H1 (cell line): ENCODE measurements at regions not wholly inside any gene's neighbourhood (a gene's known extent, or its start where the extent isn't known, plus 50 kb on each side); places are given as distances from the start of the nearest gene placed in this dataset.
A peak's percentile ranks its signal among the peaks of the same experiment; 100 is the strongest.

Source experiments
- CTCF ChIA-PET: fragments of 300-600 bp; sonication (Branson Sonifier 250); formaldehyde crosslinking; loops from one replicate; lab custom pipeline; 2021; ENCODE audit not compliant: partially characterized antibody; lab: Charles Lee
- POLR2A ChIA-PET: fragments of 300-600 bp; sonication (Branson Sonifier 250); formaldehyde crosslinking; loops from one replicate; lab custom pipeline; 2021; ENCODE audit warnings: inconsistent platforms; ENCODE audit not compliant: partially characterized antibody; lab: Charles Lee
- DNase-seq, 2 experiments: peaks; one replicate each; pipeline versions ENCODE4 v3.0.0 to v3.0.0-alpha.2; 2010 to 2022; ENCODE audit warnings: low spot score in 2 of 2, low read depth in 1 of 2, mixed read lengths in 1 of 2
- FAIRE-seq: peaks from 2 replicates; lab custom pipeline; 2011; peaks lifted over from hg19 to GRCh38; lab: Jason Lieb, UNC
- H2AFZ ChIP-seq: 2 replicates; pipeline ENCODE4 v1.8.1; 2012; ENCODE audit warnings: low read length, inconsistent platforms
- H2AK5ac ChIP-seq: 2 replicates; pipeline ENCODE4 v1.6.1; 2013; ENCODE audit warnings: low read depth, low read length
- H2BK120ac ChIP-seq: replicated peaks from 2 replicates; pipeline ENCODE3; 2013; ENCODE audit warnings: low read depth, low read length, inconsistent platforms
- H2BK12ac ChIP-seq: 2 replicates; pipeline ENCODE4 v1.6.1; 2013; ENCODE audit warnings: low read depth, low read length
- H2BK15ac ChIP-seq: 2 replicates; pipeline ENCODE4 v1.6.1; 2013; ENCODE audit warnings: low read length
- H2BK20ac ChIP-seq: 2 replicates; pipeline ENCODE4 v1.6.1; 2013; ENCODE audit warnings: low read length
- H2BK5ac ChIP-seq: 2 replicates; pipeline ENCODE4 v1.6.1; 2013; ENCODE audit warnings: low read depth, low read length
- H3K14ac ChIP-seq: 2 replicates; pipeline ENCODE4 v1.6.1; 2013; ENCODE audit warnings: inconsistent platforms; ENCODE audit not compliant: insufficient read length
- H3K18ac ChIP-seq: 2 replicates; pipeline ENCODE4 v1.6.1; 2013; ENCODE audit warnings: low read length; ENCODE audit errors: extremely low read depth
- H3K23ac ChIP-seq: 2 replicates; pipeline ENCODE4 v1.6.1; 2013; ENCODE audit warnings: inconsistent platforms; ENCODE audit not compliant: insufficient read length
- H3K23me2 ChIP-seq: 2 replicates; pipeline ENCODE4 v1.6.1; 2013; ENCODE audit warnings: low read depth, low read length
- H3K27ac ChIP-seq: 2 replicates; pipeline ENCODE4 v1.6.1; 2011; ENCODE audit warnings: low read depth, low read length, inconsistent platforms
- H3K27me3 ChIP-seq, 4 experiments: replicated peaks in 1 of 4; 1 replicate in 1 of 4; 2 replicates in 3 of 4; pipeline versions ENCODE4 v1.6.1 to v1.8.1; 2011 to 2013; ENCODE audit warnings: low read length in 3 of 4, mild to moderate bottlenecking in 3 of 4, inconsistent platforms in 2 of 4, mixed read lengths in 2 of 4, moderate library complexity in 1 of 4; ENCODE audit not compliant: control insufficient read depth in 3 of 4, insufficient read depth in 3 of 4; ENCODE audit errors: extremely low read depth in 1 of 4
- H3K36me3 ChIP-seq, 4 experiments: 2 replicates each; pipeline versions ENCODE4 v1.6.1 to v1.8.1; 2011 to 2013; ENCODE audit warnings: mild to moderate bottlenecking in 4 of 4, low read length in 3 of 4, moderate library complexity in 2 of 4, control low read depth in 1 of 4, inconsistent platforms in 1 of 4; ENCODE audit not compliant: insufficient read depth in 4 of 4, control insufficient read depth in 2 of 4
- H3K4ac ChIP-seq: replicated peaks from 2 replicates; pipeline ENCODE3; 2013; ENCODE audit warnings: low read length, low read depth, mixed read lengths, inconsistent platforms; ENCODE audit not compliant: insufficient read length
- H3K4me1 ChIP-seq, 4 experiments: replicated peaks in 1 of 4; 1 replicate in 1 of 4; 2 replicates in 3 of 4; pipeline versions ENCODE4 v1.6.1 to v1.8.1; 2011 to 2013; ENCODE audit warnings: low read length in 3 of 4, inconsistent platforms in 2 of 4, mixed read lengths in 1 of 4; ENCODE audit not compliant: insufficient read depth in 4 of 4, control insufficient read depth in 3 of 4
- H3K4me2 ChIP-seq, 2 experiments: 2 replicates each; pipeline versions ENCODE4 v1.6.1 to v1.8.1; 2011 to 2013; ENCODE audit warnings: low read depth in 2 of 2, low read length in 2 of 2, control low read depth in 1 of 2, inconsistent platforms in 1 of 2, mild to moderate bottlenecking in 1 of 2; ENCODE audit not compliant: insufficient read depth in 1 of 2
- H3K4me3 ChIP-seq, 4 experiments: fragments of 200-600, 300-600 bp in 1 of 4; sonication (generic), shearing (Covaris generic), sonication (Bioruptor Twin) in 1 of 4; 2 replicates each; pipeline versions ENCODE4 v1.5.1 to v1.8.1; 2011 to 2016; ENCODE audit warnings: low read length in 4 of 4, low read depth in 3 of 4, control low read depth in 2 of 4, inconsistent platforms in 2 of 4, mild to moderate bottlenecking in 2 of 4, mixed read lengths in 1 of 4, moderate library complexity in 1 of 4; ENCODE audit not compliant: insufficient read depth in 2 of 4; ENCODE audit errors: extremely low read depth in 1 of 4
- H3K56ac ChIP-seq: replicated peaks from 2 replicates; pipeline ENCODE3; 2013; ENCODE audit warnings: low read depth, mild to moderate bottlenecking, mixed read lengths, low read length, inconsistent platforms; ENCODE audit not compliant: insufficient read length
- H3K79me1 ChIP-seq: 2 replicates; pipeline ENCODE4 v1.6.1; 2013; ENCODE audit warnings: low read depth, low read length, control low read depth
- H3K79me2 ChIP-seq, 2 experiments: 2 replicates each; pipeline versions ENCODE4 v1.6.1 to v1.8.1; 2012 to 2013; ENCODE audit warnings: low read length in 2 of 2, mild to moderate bottlenecking in 2 of 2, inconsistent platforms in 1 of 2; ENCODE audit not compliant: insufficient read depth in 2 of 2, control insufficient read depth in 1 of 2
- H3K9ac ChIP-seq, 4 experiments: replicated peaks in 1 of 4; 1 replicate in 1 of 4; 2 replicates in 3 of 4; pipeline versions ENCODE4 v1.6.1 to v1.8.1; 2011 to 2013; ENCODE audit warnings: low read depth in 3 of 4, low read length in 3 of 4, control low read depth in 2 of 4, mild to moderate bottlenecking in 2 of 4, moderate library complexity in 2 of 4, inconsistent platforms in 1 of 4; ENCODE audit errors: extremely low read depth in 1 of 4
- H3K9me3 ChIP-seq, 2 experiments: 2 replicates each; pipeline versions ENCODE4 v1.6.1 to v1.8.1; 2012 to 2013; ENCODE audit warnings: mild to moderate bottlenecking in 2 of 2, moderate library complexity in 2 of 2, control low read depth in 1 of 2, inconsistent platforms in 1 of 2, low read depth in 1 of 2, low read length in 1 of 2, mixed read lengths in 1 of 2; ENCODE audit not compliant: insufficient read depth in 2 of 2
- H4K20me1 ChIP-seq, 2 experiments: replicated peaks in 1 of 2; 2 replicates each; pipeline versions ENCODE3 to v1.8.1; 2011 to 2013; ENCODE audit warnings: inconsistent platforms in 2 of 2, low read length in 2 of 2, mild to moderate bottlenecking in 1 of 2; ENCODE audit not compliant: insufficient read depth in 2 of 2, control insufficient read depth in 1 of 2
- H4K5ac ChIP-seq: 2 replicates; pipeline ENCODE4 v1.6.1; 2013; ENCODE audit warnings: low read length, low read depth, mixed read lengths, inconsistent platforms; ENCODE audit not compliant: insufficient read length
- H4K8ac ChIP-seq: 2 replicates; pipeline ENCODE4 v1.8.0; 2013; ENCODE audit warnings: mild to moderate bottlenecking, moderate library complexity, low read length, inconsistent platforms; ENCODE audit not compliant: insufficient read depth; ENCODE audit errors: extremely low read depth
- H4K91ac ChIP-seq: replicated peaks from 2 replicates; pipeline ENCODE3; 2013; ENCODE audit warnings: low read length, mixed read lengths, inconsistent platforms; ENCODE audit not compliant: insufficient read length
- CTCF ChIP-seq, 3 experiments: IDR thresholded peaks; 1 replicate in 2 of 3; 2 replicates in 1 of 3; pipeline versions ENCODE4 v1.5.1 to v1.6.1; 2011; ENCODE audit warnings: low read length in 3 of 3, mild to moderate bottlenecking in 3 of 3, inconsistent platforms in 2 of 3, low read depth in 1 of 3, moderate library complexity in 1 of 3; ENCODE audit not compliant: insufficient read depth in 1 of 3; ENCODE audit errors: control extremely low read depth in 1 of 3
- E2F6 ChIP-seq: IDR thresholded peaks from 2 replicates; pipeline ENCODE4 v1.6.1; 2012; ENCODE audit warnings: inconsistent platforms
- RAD21 ChIP-seq, 2 experiments: IDR thresholded peaks in 1 of 2; conservative IDR thresholded peaks in 1 of 2; 2 replicates each; pipeline ENCODE4 v1.6.1; 2011; ENCODE audit warnings: low read depth in 2 of 2, low read length in 2 of 2, improper control_type of control experiment in 1 of 2, inconsistent platforms in 1 of 2, mild to moderate bottlenecking in 1 of 2, moderate library complexity in 1 of 2
- WGBS, 2 experiments: shearing (Covaris generic) in 1 of 2; methylation state at CpG; one replicate each; pipeline versions ENCODE4 v1.1.6 to v1.1.7; 2013 to 2015; ENCODE audit warnings: low lambda C conversion rate in 2 of 2, mixed read lengths in 2 of 2, inconsistent platforms in 1 of 2, low coverage in 1 of 2, missing lambda C conversion rate in 1 of 2; ENCODE audit not compliant: insufficient replicate concordance in 2 of 2, insufficient coverage in 1 of 2, insufficient read length in 1 of 2; ENCODE audit errors: extremely low coverage in 1 of 2, missing lambda C conversion rate in 1 of 2; 5-methylcytosine and 5-hydroxymethylcytosine counted together

GRCh38 chr16:13331918-13332317, 430.5 kb downstream of the SHISA9 start:
- 95% methylated on average over 2 of the region's 2 CpGs; no CpG with 5 or more reads in 1 of the 2 experiments for WGBS, 2 experiments
- Histone ChIP-seq H3K23ac (no peak overlapping the region), H3K56ac (no peak overlapping the region), H3K4me2 (no peak overlapping the region), H3K9me3 (no peaks in the 10 kb centered on the region), H4K91ac (no peak overlapping the region), H3K79me2 (no peaks in the 10 kb centered on the region), H2BK15ac (no peak overlapping the region), H3K4me3 (no peak overlapping the region), H2BK120ac (no peak overlapping the region), H4K8ac (no peak overlapping the region), H3K9ac (no peak overlapping the region), H2BK5ac (peak overlapping the region; percentile 72; the same call in 1 of the 2 replicates), H4K20me1 (no peaks in the 10 kb centered on the region), H3K79me1 (no peaks in the 10 kb centered on the region), H3K36me3 (no peaks in the 10 kb centered on the region), H3K27ac (no peak overlapping the region), H3K18ac (no peak overlapping the region), H3K4ac (no peak overlapping the region), H2BK12ac (peak overlapping the region; percentile 1; the same call in 1 of the 2 replicates), H3K23me2 (no peaks in the 10 kb centered on the region), H3K4me1 (peaks cover 0 to 7% (median 3%) of the 10 kb centered on the region in 4 experiments; a peak in 4 of 7 replicates), H2AFZ (no peak overlapping the region), H3K27me3 (no peaks in the 10 kb centered on the region), H2BK20ac (peak overlapping the region; percentile 41; the same call in 1 of the 2 replicates), H4K5ac (no peak overlapping the region), H2AK5ac (no peak overlapping the region), H3K14ac (no peak overlapping the region)
- POLR2A ChIA-PET: interaction anchor here (1.4 kb wide), 1 partner anchor 17 kb away, joined by 5 read pairs; no protein-coding TSS in a partner anchor
- FAIRE-seq (no peak), DNase-seq (no peak)
- CTCF ChIA-PET: interaction anchor here (1.7 kb wide), 1 partner anchor 32 kb away, joined by 3 read pairs; no protein-coding TSS in a partner anchor
- TF ChIP-seq E2F6 (no peak), RAD21 (IDR thresholded peaks at IDR 0.05 in 1 of 2, conservative IDR thresholded peaks at IDR 0.05 in 1 of 2; ENCODE audit: low read depth in 2 of 2, low read length in 2 of 2) (peak in 1 of 2 experiments; percentile 36; a peak in 1 of 4 replicates), CTCF (IDR thresholded peaks at IDR 0.05; ENCODE audit: control extremely low read depth in 1 of 3, insufficient read depth in 1 of 3, low read depth in 1 of 3, low read length in 3 of 3) (peak in 2 of 3 experiments; percentile 14 to 39; a peak in 2 of 4 replicates)
